GM23248 (cell line): ENCODE measurements at regions not wholly inside any gene's neighbourhood (a gene's known extent, or its start where the extent isn't known, plus 50 kb on each side); places are given as distances from the start of the nearest gene placed in this dataset.

ENCODE experiments used
- DNase-seq: peaks from one replicate; pipeline ENCODE4 v3.0.0-alpha.2; 2015
- H2AFZ ChIP-seq: fragments of 200-600 bp; sonication (generic); 2 replicates; pipeline ENCODE4 v1.6.1; 2016; ENCODE audit warnings: antibody characterized with exemption
- H3F3A ChIP-seq: fragments of 200-600 bp; sonication (generic); 2 replicates; pipeline ENCODE4 v1.6.1; 2016; ENCODE audit warnings: mild to moderate bottlenecking, antibody characterized with exemption, mixed run types; ENCODE audit not compliant: insufficient read depth
- H3K27ac ChIP-seq: fragments of 200-600 bp; sonication (generic); 2 replicates; pipeline ENCODE4 v1.5.1; 2016; ENCODE audit warnings: mild to moderate bottlenecking
- H3K27me3 ChIP-seq: fragments of 200-600 bp; sonication (generic); replicated peaks from 2 replicates; pipeline ENCODE4 v1.6.1; 2016; ENCODE audit warnings: mild to moderate bottlenecking; ENCODE audit not compliant: insufficient read depth
- H3K36me3 ChIP-seq: fragments of 200-600 bp; sonication (generic); 2 replicates; pipeline ENCODE4 v1.6.1; 2016; ENCODE audit warnings: low read depth, mild to moderate bottlenecking
- H3K4me1 ChIP-seq: fragments of 200-600 bp; sonication (generic); 2 replicates; pipeline ENCODE4 v1.6.1; 2016; ENCODE audit warnings: mild to moderate bottlenecking; ENCODE audit not compliant: insufficient read depth
- H3K4me2 ChIP-seq: fragments of 200-600 bp; sonication (generic); one replicate; pipeline ENCODE4 v1.6.1; 2016; ENCODE audit warnings: mild to moderate bottlenecking; ENCODE audit not compliant: unreplicated experiment
- H3K4me3 ChIP-seq: fragments of 200-600 bp; sonication (generic); 2 replicates; pipeline ENCODE4 v1.5.1; 2016; ENCODE audit warnings: mild to moderate bottlenecking
- H3K79me2 ChIP-seq: fragments of 200-600 bp; sonication (generic); 2 replicates; pipeline ENCODE4 v1.6.1; 2016; ENCODE audit warnings: mild to moderate bottlenecking; ENCODE audit not compliant: insufficient read depth
- H3K9ac ChIP-seq: fragments of 200-600 bp; sonication (generic); 2 replicates; pipeline ENCODE4 v1.6.1; 2016; ENCODE audit warnings: mild to moderate bottlenecking
- H3K9me2 ChIP-seq: fragments of 200-600 bp; sonication (generic); 2 replicates; pipeline ENCODE4 v1.6.1; 2016; ENCODE audit warnings: mixed run types, mild to moderate bottlenecking, moderate library complexity; ENCODE audit not compliant: insufficient read depth
- H3K9me3 ChIP-seq: fragments of 200-600 bp; sonication (generic); one replicate; pipeline ENCODE4 v1.6.1; 2017; ENCODE audit warnings: low read depth
- H4K20me1 ChIP-seq: fragments of 200-600 bp; sonication (generic); 2 replicates; pipeline ENCODE4 v1.6.0; 2016; ENCODE audit not compliant: insufficient read depth
- EZH2 ChIP-seq: fragments of 200-600 bp; sonication (generic); IDR thresholded peaks from 2 replicates; pipeline ENCODE4 v1.6.1; 2018; ENCODE audit warnings: antibody characterized with exemption, mild to moderate bottlenecking; ENCODE audit not compliant: insufficient read depth, poor library complexity, severe bottlenecking
- EZH2phosphoT487 ChIP-seq: fragments of 200-600 bp; sonication (generic); IDR thresholded peaks from 2 replicates; pipeline ENCODE4 v1.6.1; 2018; ENCODE audit warnings: antibody characterized with exemption, moderate library complexity, mild to moderate bottlenecking, low read depth; ENCODE audit not compliant: insufficient read depth
- WGBS, 2 experiments: methylation state at CpG; one replicate each; pipeline ENCODE4 v1.1.6; 2015 to 2017; ENCODE audit warnings: low lambda C conversion rate in 2 of 2, low coverage in 1 of 2; ENCODE audit errors: missing lambda C conversion rate in 2 of 2; 5-methylcytosine and 5-hydroxymethylcytosine counted together
- in situ Hi-C: fragments of 300-500 bp; cut with MboI; formaldehyde crosslinking; loops from 2 replicates; pipeline ENCODE4 v1.15.0; 2020

DNA sequence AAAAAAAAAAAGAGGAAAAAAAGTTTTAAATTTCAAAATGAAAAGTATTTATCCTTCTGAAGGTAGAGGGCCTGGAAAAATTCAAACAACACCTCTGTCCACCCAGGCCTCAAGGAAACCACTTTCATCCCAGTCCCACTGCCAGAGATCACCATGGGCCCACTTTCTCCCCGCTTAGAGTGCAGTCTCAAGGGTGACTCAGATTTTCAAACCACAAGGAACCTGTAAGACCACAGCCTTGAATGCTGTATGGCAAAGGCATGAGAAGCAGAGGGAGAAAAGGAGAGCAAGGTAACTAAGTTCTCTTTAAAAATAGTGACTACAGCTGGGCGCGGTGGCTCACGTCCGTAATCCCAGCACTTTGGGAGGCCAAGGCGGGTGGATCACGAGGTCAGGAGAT, 87.9 kb upstream of the PACRGL start:
- Histone ChIP-seq H4K20me1 (no peaks in the 10 kb centered on the region), H3K36me3 (peaks cover 9% of the 10 kb centered on the region; the same call in 1 of the 2 replicates), H3K9ac (no peak overlapping the region), H3K4me2 (no peak overlapping the region), H2AFZ (no peak overlapping the region), H3K4me3 (no peak overlapping the region), H3K9me2 (no peaks in the 10 kb centered on the region), H3K27me3 (no peaks in the 10 kb centered on the region), H3F3A (0 out of 2 replicates have a peak, but pooled peaks cover 10% of the 10 kb centered on the region), H3K4me1 (peaks cover 12% of the 10 kb centered on the region), H3K9me3 (no peaks in the 10 kb centered on the region), H3K79me2 (no peaks in the 10 kb centered on the region), H3K27ac (no peak overlapping the region)
- DNase-seq: no peak
- in situ Hi-C loops: no loop called here
- WGBS, 2 experiments: 88 to 90% methylated on average over 7 of the region's 7 CpGs
- TF ChIP-seq EZH2: no peak
- TF ChIP-seq EZH2phosphoT487: no peak

DNA sequence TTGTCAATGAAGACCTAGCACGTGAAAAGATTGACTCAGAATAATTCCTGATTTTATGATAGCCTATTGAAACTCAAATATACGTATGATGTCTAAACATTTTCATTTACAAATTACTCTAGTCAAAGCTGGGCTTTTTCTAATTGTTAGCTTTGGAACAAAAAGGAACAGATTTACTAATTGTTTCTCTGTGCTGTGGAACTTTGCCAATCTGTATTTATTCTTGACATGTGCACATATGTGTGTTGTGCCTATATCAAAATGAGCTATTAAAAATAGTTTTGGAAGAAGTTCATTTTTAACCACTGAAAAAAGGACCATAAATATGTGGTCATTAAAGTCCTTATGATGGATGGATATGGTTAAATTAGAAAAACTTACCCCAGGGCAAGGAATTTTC, 85.4 kb upstream of the PACRGL start:
- Histone ChIP-seq H2AFZ (no peak overlapping the region), H3K36me3 (peaks cover 12% of the 10 kb centered on the region; the same call in 1 of the 2 replicates), H3K4me3 (no peak overlapping the region), H3K9ac (no peak overlapping the region), H3K27ac (no peak overlapping the region), H3F3A (0 out of 2 replicates have a peak, but pooled peaks cover 10% of the 10 kb centered on the region), H3K4me1 (peaks cover 12% of the 10 kb centered on the region), H3K9me2 (no peaks in the 10 kb centered on the region), H3K27me3 (no peaks in the 10 kb centered on the region), H4K20me1 (no peaks in the 10 kb centered on the region), H3K4me2 (no peak overlapping the region), H3K9me3 (no peaks in the 10 kb centered on the region), H3K79me2 (no peaks in the 10 kb centered on the region)
- no peak for DNase-seq
- in situ Hi-C loops: no loop called here
- TF ChIP-seq EZH2phosphoT487: no peak
- no peak for TF ChIP-seq EZH2
- WGBS, 2 experiments: 95 to 97% methylated on average over 2 of the region's 2 CpGs

DNA sequence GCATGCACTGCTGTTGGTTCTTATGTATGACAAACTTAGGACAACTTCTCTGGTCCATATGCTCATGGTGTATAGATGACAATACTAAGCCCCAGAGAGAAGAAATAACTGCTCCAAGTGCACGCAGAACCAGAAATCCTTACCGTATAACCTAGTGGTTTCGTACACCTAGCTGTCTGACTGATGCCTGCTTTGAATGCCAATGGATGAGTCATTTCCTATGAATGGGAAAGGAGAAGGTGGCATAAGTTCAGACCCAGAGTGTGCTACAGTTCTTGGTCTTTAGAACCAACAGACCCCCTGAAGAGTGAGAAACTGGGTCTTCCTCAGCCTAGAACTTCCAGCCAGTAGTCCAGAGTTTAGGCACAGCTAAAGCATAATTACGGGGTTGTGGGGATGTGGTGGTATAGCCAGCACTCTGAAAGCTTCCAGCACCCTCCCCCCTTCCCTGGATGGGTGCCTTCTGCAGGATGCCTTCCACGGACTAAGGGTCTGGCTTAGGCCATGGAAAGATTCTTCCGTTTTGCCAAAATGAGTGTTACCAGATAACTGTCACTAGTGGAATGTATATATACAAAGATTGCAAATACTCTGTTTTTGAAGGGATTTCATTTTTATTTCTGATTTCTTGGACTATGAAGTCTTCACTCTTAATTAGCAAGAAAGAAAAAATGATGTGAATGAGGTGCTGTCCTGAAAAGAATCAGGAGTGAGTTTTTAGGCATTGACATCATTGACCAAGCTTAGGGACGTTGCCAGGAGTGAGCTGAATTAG, 84.6 kb upstream of the PACRGL start:
- DNase-seq: peak; percentile 41
- no peaks in the 10 kb centered on the region for H3K9me3 ChIP-seq
- 44 to 48% methylated on average over 7 of the region's 7 CpGs for WGBS, 2 experiments
- peaks cover 12% of the 10 kb centered on the region for H3K36me3 ChIP-seq
- peak overlapping the region; percentile 32 for H3K4me2 ChIP-seq
- H4K20me1 ChIP-seq: no peaks in the 10 kb centered on the region
- no peak for TF ChIP-seq EZH2phosphoT487
- no peak for TF ChIP-seq EZH2
- peaks cover 12% of the 10 kb centered on the region for H3K4me1 ChIP-seq
- H3K9me2 ChIP-seq: no peaks in the 10 kb centered on the region
- no peak overlapping the region for H3K9ac ChIP-seq
- no peaks in the 10 kb centered on the region for H3K27me3 ChIP-seq
- no peak overlapping the region for H2AFZ ChIP-seq
- H3F3A ChIP-seq: 0 out of 2 replicates have a peak, but pooled peaks cover 10% of the 10 kb centered on the region
- H3K27ac ChIP-seq: no peak overlapping the region
- H3K79me2 ChIP-seq: no peaks in the 10 kb centered on the region
- in situ Hi-C loops: no loop called here
- H3K4me3 ChIP-seq: no peak overlapping the region

DNA sequence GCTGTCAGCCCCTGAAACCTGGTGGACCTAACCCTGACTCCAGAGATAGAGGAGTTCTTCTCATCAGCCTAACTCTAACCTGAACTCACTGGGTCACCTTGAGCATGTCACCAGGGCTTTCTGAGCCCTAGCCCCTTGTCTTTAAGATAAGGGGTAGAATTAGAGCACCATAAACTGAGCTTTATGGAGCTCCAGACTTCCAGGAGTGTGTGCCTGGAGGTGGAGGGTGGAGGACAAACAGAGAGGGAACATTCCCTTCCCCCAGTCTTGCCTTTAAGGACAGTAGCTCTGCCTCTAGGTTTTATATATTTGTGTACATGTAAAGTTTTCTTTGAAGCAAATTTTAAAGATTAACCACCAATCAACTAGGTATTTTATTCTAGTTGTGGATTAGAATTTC, 83.9 kb upstream of the PACRGL start:
- H2AFZ ChIP-seq: no peak overlapping the region
- 0 out of 2 replicates have a peak, but pooled peaks cover 10% of the 10 kb centered on the region for H3F3A ChIP-seq
- peaks cover 15% of the 10 kb centered on the region for H3K36me3 ChIP-seq
- no peaks in the 10 kb centered on the region for H4K20me1 ChIP-seq
- H3K4me3 ChIP-seq: no peak overlapping the region
- H3K4me1 ChIP-seq: peaks cover 12% of the 10 kb centered on the region
- H3K9me3 ChIP-seq: no peaks in the 10 kb centered on the region
- H3K4me2 ChIP-seq: no peak overlapping the region
- in situ Hi-C loops: no loop called here
- DNase-seq: no peak
- no peak overlapping the region for H3K27ac ChIP-seq
- TF ChIP-seq EZH2 (no peak), EZH2phosphoT487 (no peak)
- no peaks in the 10 kb centered on the region for H3K9me2 ChIP-seq
- no peak overlapping the region for H3K9ac ChIP-seq
- H3K27me3 ChIP-seq: no peaks in the 10 kb centered on the region
- H3K79me2 ChIP-seq: no peaks in the 10 kb centered on the region

DNA sequence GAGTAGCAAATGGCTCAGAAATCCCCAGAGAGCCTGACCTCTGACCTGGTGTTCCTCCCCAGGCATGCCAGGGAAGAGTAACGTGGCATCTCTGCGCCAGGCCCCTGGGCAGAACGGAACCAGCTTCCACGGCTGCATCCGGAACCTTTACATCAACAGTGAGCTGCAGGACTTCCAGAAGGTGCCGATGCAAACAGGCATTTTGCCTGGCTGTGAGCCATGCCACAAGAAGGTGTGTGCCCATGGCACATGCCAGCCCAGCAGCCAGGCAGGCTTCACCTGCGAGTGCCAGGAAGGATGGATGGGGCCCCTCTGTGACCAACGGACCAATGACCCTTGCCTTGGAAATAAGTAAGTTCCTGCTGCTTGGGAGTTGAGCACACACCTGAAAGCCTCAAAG, 83.4 kb upstream of the PACRGL start:
- Histone ChIP-seq H3K4me3 (no peak overlapping the region), H3K36me3 (peaks cover 15% of the 10 kb centered on the region), H3K27me3 (no peaks in the 10 kb centered on the region), H3K4me2 (no peak overlapping the region), H3K9me2 (no peaks in the 10 kb centered on the region), H3K9me3 (no peaks in the 10 kb centered on the region), H3K79me2 (no peaks in the 10 kb centered on the region), H3K27ac (no peak overlapping the region), H3F3A (0 out of 2 replicates have a peak, but pooled peaks cover 10% of the 10 kb centered on the region), H3K9ac (no peak overlapping the region), H2AFZ (no peak overlapping the region), H3K4me1 (peaks cover 16% of the 10 kb centered on the region), H4K20me1 (no peaks in the 10 kb centered on the region)
- 97 to 98% methylated on average over 8 of the region's 8 CpGs for WGBS, 2 experiments
- in situ Hi-C loops: no loop called here
- TF ChIP-seq EZH2phosphoT487 (no peak), EZH2 (no peak)
- DNase-seq: no peak
